GM19351 (cell line): ENCODE measurements at regions not wholly inside any gene's neighbourhood (a gene's known extent, or its start where the extent isn't known, plus 50 kb on each side); places are given as distances from the start of the nearest gene placed in this dataset.
"Not testable (repeated sequence)": the region's sequence is repeated elsewhere in the genome, so short reads cannot be mapped to it uniquely, and the experiment has no call there.

ENCODE experiments used
- ATAC-seq: cut with Tn5 transposase; IDR thresholded peaks from one replicate; pipeline ENCODE4 v1.9.1; 2021; ENCODE audit warnings: mild to moderate bottlenecking, moderate library complexity; ENCODE audit not compliant: unreplicated experiment

DNA sequence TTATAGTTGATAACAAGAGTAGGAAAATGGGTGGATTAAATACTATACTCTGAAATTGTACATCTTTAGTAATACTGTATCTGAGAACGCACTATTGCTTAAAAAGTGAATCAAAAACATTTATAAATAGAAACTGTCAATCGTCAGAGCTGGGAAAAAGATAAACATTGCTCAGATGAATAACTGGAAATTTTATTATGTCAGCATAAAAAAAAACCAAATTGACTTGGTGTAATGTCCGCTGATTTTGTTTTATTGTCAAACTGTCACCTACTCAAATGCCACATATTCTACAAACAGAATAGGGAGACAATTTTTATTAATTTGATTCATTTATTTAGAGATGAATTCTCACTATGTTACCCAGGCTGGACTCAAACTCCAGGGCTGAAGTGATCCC is 109.3 kb upstream of the TMTC1 start:
- no peak for ATAC-seq

DNA sequence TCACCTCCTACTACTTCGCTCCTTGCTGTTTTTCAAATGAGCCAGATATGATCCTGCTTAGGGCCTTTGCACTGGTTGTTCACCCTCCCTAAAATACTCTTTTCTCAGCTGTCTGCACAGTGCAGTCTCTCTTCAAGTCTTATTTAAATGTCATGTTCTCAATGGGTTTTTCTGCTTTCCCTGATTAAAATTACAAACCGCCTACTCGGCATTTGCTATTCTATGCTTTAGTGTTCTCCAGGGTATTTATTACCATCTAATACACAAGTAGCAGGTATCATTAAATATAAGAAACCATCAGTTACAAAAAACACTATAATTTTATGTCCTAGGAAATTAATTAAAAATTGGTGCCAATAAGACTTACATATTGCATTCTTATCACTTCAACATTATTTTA is 108.0 kb upstream of the TMTC1 start:
- ATAC-seq = no peak

DNA sequence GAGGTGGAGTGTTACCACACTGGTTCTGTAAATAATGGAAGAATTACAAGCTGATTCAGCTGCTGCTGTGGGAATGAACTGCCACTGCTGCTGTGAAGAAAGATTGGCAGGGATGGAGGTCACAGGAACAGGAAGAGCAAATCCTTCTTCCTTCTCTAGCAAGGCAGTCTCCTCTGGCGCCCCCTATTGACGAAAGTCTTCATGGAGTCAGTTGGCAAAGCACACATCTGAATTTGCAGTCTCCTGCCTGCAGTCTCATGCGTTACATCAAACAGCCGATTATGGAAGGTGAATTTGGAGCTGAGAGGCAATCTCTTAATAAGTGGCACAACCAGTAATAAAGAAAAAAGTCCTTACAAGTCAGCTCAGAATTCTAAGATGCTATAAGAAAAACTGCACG is 106.0 kb upstream of the TMTC1 start:
- ATAC-seq = no peak

DNA sequence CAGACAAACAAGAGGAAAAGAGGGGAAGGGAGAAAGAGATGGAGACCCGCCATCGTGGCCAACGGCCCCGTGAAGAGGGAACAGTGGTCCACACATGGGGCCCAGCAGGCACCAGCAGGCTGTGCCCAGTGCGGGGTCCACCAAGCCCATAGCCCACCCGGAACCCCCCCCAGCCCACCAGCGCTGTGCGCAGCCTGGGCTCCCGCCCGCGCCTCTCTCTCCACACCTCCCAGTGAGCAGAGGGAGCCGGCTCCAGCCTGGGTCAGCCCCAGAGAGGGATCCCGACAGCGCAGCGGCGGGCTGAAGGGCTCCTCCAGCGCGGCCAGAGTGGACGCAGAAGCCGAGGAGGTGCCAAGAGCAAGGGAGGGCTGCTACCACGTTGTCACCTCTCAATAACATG is 105.0 kb upstream of the TMTC1 start:
- no peak for ATAC-seq

DNA sequence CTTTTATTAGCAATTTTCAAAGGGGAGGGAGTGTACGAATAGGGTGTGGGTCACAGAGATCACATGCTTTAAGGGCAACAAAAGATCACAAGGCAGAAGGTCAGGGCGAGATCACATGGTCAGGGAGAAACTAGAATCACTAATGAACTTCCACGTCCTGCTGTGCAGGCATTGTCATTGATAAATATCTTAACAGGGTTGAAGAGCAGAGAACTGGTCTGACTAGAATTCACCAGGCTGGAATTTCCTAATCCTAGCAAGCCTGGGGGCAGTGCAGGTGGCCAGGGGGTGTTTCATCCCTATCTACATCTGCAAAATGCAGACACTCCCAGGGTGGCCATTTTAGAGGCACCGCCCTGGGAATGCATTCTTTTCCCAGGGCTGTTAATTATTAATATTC is 101.2 kb upstream of the TMTC1 start:
- not testable (repeated sequence) for ATAC-seq

DNA sequence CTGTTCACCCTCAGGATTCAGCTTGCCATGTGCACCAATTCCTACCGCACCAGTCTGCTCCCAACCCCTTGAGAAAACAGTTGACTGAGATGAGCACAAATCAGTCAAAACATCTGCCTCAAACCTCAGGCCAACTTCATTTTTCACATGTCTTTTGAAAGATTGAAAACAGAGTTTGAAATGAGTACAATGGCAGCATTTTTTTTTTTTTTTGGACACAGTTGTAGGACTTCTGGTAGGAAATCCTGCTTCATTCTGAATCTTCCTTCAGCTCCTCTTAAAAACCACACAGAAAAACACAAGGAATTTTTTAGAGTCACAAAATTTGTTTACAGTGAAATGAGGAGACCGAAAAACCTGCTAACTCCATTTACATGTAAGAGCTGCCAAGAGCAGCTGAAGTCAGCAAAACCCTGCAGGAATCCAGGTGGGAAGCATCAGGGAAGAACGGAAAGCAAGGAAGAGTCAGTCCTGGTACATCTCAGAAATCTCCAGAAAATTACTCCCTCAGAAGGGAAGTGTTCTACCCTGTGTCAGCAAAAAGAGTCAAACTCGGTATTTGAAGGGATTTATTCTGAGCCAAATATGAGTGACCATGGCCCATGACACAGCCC is 100.3 kb upstream of the TMTC1 start:
- no peak for ATAC-seq

DNA sequence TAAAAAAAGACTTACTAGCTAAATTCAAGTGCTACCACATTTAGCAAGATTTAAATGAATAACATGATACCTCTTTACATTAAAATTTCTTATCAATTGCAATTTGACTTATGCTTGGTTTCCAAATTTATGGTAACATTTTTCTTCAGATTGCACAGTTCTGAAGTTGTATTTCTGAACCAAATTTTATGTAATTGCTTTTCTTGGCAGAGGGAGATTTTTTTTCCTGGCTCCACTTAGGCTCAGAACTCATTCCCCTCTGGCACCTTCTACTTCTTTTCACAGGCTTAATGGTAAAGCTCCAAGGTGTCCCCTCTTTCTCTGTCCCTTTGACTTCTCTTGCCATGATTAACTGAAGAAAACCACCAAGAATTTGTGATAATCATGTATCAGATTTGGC is 99.8 kb upstream of the TMTC1 start:
- no peak for ATAC-seq

DNA sequence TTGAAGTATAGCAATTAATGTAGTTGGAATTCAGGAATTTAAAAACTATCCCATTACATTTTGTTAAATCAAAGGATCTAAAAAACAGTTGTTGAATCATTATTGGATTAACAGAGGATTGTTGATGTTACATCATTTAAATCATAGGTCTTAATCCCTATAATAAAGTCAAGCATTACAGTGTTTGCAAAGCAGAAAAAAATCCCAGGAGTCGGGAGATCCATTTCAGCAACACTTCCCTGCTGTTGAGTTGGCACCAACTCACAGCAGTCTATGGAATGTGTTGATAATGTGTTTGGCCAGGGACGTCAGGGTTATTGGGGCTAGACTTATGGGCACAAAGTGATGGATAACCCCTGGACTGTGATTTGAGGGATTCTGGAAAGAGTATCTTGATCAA is 99.1 kb upstream of the TMTC1 start:
- no peak for ATAC-seq

DNA sequence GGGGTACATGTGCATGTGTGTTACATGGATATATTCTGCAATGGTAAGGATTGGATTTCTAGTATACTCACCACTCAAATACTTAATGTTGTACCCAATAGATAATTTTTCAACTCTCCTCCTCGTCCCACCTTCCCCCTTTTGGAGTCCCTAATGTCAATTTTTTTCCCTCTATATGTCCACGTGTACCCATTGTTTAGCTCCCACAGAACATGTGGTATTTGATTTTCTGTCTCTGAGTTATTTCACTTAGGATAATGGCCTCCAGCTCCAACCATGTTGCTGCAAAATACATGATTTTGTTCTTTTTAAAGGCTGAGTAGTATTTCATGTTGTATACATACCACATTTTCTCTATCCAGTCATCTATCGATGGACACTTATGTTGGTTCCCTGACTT is 97.2 kb upstream of the TMTC1 start:
- ATAC-seq = no peak

DNA sequence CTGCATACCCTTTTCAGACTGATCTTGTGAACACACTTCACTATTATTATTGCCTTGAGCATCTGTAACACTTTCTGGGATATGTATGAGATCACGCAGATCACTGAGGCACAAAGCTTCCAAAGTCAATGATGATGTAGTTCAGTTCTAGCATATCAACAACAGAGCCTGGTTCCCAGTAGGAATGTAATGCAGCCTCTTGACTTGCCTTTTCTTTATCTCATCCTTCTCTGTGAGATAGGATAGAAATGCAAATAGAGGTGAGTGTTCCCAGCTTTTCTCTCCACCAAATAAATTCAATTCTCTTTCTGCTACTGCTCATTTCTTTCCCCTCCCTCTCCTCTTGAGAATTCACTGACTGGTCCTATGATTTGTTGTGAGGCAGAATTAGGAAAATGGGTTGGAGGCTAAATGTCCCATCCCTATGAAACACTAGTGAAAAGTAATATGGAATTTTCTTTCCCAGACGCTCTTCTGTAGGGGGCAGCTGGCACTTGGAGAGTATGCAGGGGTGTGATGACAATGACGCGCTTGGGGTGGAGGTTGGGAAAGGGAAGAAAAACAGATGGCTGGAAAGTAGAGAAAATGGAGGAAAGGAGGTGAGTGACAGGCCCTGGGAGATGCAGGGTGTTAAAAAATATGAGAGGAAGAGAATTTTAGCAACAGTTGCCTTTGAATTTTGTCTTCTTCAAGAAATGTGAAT is 96.0 kb upstream of the TMTC1 start:
- no peak for ATAC-seq

DNA sequence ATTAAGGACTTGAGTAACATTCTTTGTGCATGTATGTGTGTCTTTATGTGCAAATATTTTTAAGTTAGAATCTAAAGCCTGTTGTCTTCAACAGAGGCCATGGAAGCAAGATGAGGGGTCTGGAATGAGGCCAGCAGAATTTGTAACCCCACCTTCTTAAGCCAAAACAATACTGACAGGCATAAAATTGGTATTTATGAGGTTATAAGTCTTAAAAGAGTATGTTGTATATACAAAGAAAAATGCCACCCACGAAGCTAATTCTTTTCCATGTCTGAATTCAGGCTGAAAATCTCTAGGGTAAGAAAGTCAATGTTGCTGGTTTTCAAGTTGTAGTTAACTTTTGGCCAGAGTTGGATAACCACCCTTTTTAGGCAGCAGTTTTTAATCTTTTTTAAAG is 86.2 kb upstream of the TMTC1 start:
- ATAC-seq = no peak

DNA sequence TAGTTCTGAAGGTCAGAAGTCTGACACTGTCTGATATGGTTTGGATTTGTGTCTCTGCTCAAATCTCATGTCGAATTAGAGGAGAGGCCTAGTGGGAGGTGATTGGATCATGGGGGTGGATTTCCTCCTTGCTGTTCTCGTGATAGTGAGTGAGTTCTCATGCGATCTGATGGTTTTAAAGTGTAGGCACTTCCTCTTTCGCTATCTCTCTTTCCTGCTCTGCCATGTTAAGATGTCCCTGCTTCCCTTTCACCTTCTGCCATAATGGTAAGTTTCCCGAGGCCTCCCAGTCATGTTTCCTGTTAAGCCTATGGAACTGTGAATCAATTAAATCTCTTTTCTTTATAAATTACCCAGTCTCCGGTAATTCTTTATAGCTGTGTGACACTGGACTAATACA is 84.1 kb upstream of the TMTC1 start:
- ATAC-seq = no peak

DNA sequence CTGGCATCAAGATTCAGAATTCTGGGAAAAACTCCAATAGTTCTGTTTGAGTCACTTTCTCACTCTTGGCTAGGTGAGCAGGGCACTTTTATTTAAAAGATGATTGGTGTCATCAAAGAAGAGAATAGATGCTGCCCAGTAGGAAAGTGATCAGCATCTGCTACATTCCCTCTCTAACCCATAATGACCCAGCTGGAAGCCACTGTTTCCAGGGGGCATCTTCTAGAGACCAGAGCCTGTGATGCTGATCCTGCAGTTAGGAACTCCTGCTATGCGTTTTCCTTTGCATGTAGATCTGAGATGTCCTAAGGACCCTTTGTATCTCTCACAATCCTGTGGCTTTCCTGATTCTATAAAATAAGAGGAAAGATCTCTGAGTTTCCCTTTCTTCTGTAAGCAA is 79.9 kb upstream of the TMTC1 start:
- no peak for ATAC-seq

DNA sequence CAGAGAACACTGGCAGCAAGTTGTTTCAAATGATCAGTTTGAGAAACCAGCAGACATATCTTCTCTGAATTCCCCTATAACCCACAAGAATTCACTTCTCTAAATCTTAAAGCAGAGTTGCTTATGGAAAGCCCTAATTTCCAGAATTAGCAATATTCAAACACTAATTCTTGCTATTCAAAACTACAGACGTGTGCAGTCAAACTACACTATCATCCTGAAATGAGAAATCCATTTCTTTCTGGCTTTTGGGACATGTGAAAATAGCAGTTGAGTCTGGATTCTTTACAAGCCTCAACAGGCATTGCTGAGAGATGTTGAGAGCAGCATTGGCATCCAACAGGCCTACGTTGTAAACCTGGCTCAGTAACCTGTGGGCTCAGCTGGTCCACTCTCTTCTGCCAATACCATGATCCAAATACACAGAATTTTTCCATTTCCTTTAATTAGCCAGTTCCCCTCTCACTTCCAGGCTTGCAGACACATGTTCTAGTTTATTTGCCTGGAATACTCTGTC is 74.6 kb upstream of the TMTC1 start:
- no peak for ATAC-seq

DNA sequence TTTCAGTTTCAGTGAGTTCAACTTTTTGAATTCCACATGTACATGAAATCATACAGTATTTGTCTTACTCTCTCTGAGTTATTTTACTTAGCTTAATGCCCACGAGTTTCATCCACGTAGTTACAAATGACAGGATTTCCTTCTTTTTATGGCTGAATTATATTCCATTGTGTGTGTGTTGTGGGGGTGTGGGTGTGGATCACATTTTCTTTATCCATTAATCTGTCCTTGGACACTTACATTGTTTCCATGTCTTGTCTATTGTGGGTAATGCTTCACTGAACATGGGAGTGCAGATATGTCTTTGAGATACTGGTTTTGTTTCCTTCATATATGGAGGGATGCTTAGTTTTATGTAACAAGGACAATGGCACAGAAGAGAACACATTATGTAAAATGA is 63.5 kb upstream of the TMTC1 start:
- no peak for ATAC-seq

DNA sequence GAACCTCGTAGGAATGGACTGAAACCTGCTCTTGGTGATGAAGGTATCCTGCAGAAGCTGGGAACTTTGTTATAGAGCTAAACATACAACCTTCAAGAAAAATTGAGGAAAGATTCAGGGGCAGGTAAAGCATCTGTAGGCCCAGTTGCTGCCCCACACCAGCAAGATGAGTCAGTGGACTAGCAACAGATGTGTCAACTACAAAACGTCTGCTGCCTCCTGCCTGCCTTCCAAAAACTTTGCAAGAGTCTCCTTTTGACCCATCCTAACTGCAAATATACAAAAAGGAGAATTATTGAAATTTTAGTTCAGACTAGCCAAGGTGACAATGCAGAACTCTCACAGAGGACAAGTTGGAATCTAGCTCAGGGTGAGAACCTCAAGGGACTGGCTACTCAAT is 60.9 kb upstream of the TMTC1 start:
- no peak for ATAC-seq

DNA sequence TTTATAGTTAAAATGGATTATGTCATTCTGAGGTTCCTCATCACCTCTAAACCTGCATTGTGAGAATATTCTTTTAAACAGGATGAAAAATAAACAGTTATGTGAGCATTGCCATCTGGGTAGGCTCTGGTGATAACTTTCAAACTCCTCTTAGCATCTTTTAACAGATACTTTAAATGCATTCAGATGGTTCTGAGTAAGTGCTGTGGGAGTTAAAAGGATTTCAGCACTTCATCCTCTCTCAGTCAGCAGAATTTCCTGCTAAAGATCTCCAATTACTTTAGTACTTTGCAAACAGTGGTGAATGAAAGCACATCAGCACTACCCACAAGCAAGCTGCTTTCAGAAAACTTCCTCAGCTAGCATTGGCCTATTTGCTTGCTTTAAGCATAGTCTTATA is 59.3 kb upstream of the TMTC1 start:
- ATAC-seq = no peak

DNA sequence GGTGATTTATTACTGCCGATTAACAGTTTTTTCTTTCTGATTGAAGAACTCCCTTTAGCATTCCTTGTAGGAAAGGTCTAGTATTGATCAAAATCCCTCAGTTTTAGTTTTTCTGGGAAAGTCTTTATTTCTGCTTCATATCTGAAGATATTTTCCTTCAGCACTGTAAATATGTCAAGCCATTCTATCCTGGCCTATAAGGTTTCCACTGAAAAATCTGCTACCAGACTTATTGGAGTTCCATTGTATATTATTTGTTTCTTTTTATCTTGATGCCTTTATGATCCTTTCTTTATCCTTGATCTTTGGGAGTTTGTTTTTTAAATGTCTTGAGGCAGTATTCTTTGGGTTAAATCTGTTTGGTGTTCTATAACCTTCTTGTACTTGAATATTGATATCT is 55.0 kb upstream of the TMTC1 start:
- no peak for ATAC-seq
